DND-41 (cell line): ENCODE measurements at regions not wholly inside any gene's neighbourhood (a gene's known extent, or its start where the extent isn't known, plus 50 kb on each side); places are given as distances from the start of the nearest gene placed in this dataset.
"Not testable (repeated sequence)": the region's sequence is repeated elsewhere in the genome, so short reads cannot be mapped to it uniquely, and the experiment has no call there.

Experiments used
- ATAC-seq: fragments of 200-7000 bp; cut with Tn5 transposase; 3 replicates; pipeline ENCODE4 v1.9.1; 2021; ENCODE audit warnings: low read depth; ENCODE audit not compliant: insufficient read depth
- DNase-seq: peaks from one replicate; pipeline ENCODE4 v3.0.0-alpha.2; 2020
- H2AFZ ChIP-seq: 2 replicates; pipeline ENCODE4 v1.6.0; 2012; ENCODE audit warnings: low read depth, low read length
- H3K27ac ChIP-seq: 2 replicates; pipeline ENCODE4 v1.5.1; 2012; ENCODE audit warnings: low read length, inconsistent platforms
- H3K27me3 ChIP-seq: fragments of 200-600 bp; sonication (generic); 2 replicates; pipeline ENCODE4 v1.6.0; 2012; ENCODE audit warnings: low read length, mild to moderate bottlenecking, inconsistent platforms; ENCODE audit not compliant: insufficient read depth, poor library complexity
- H3K36me3 ChIP-seq: 2 replicates; pipeline ENCODE4 v1.5.1; 2012; ENCODE audit warnings: low read length, inconsistent platforms; ENCODE audit not compliant: insufficient read depth
- H3K4me1 ChIP-seq: 2 replicates; pipeline ENCODE4 v1.5.1; 2012; ENCODE audit warnings: mild to moderate bottlenecking, low read length; ENCODE audit not compliant: insufficient read depth
- H3K4me2 ChIP-seq: 2 replicates; pipeline ENCODE4 v1.6.0; 2012; ENCODE audit warnings: mild to moderate bottlenecking, moderate library complexity, low read length, inconsistent platforms; ENCODE audit not compliant: insufficient read depth
- H3K4me3 ChIP-seq, 2 experiments: fragments of 200-600 bp in 1 of 2; shearing (Covaris generic) in 1 of 2; 2 replicates each; pipeline ENCODE4 v1.5.1; 2012 to 2016; ENCODE audit warnings: inconsistent platforms in 2 of 2, low read length in 2 of 2, mild to moderate bottlenecking in 2 of 2, low read depth in 1 of 2, moderate library complexity in 1 of 2
- H3K79me2 ChIP-seq: 2 replicates; pipeline ENCODE4 v1.6.0; 2012; ENCODE audit warnings: low read length, inconsistent platforms; ENCODE audit not compliant: insufficient read depth
- H3K9ac ChIP-seq: 2 replicates; pipeline ENCODE4 v1.6.0; 2012; ENCODE audit warnings: low read depth, mild to moderate bottlenecking, inconsistent platforms, low read length, moderate library complexity
- H3K9me3 ChIP-seq: 2 replicates; pipeline ENCODE4 v1.5.1; 2012; ENCODE audit warnings: low read length, moderate library complexity, mild to moderate bottlenecking, inconsistent platforms; ENCODE audit not compliant: insufficient read depth, severe bottlenecking
- H4K20me1 ChIP-seq: 2 replicates; pipeline ENCODE4 v1.6.0; 2012; ENCODE audit warnings: low read length; ENCODE audit not compliant: insufficient read depth
- CTCF ChIP-seq: IDR thresholded peaks from 2 replicates; pipeline ENCODE4 v1.5.1; 2012; ENCODE audit warnings: borderline replicate concordance, low read length, moderate library complexity, mild to moderate bottlenecking; ENCODE audit not compliant: poor library complexity, severe bottlenecking; ENCODE audit errors: extremely low read depth
- EZH2 ChIP-seq: IDR thresholded peaks from 3 replicates; pipeline ENCODE4 v1.6.1; 2012; ENCODE audit warnings: borderline replicate concordance, low read depth, mild to moderate bottlenecking, moderate library complexity, low read length, inconsistent platforms; ENCODE audit not compliant: severe bottlenecking

GRCh38 chr6:14597090-14597489 is 479.5 kb downstream of the CD83 start:
- ATAC-seq (no peak), DNase-seq (no peak)
- Histone ChIP-seq H3K36me3 (no peaks in the 10 kb centered on the region), H3K4me2 (no peak overlapping the region), H3K9me3 (peaks cover 3% of the 10 kb centered on the region), H3K27me3 (no peaks in the 10 kb centered on the region), H3K4me3 (no peak overlapping the region), H3K9ac (no peak overlapping the region), H2AFZ (no peak overlapping the region), H4K20me1 (no peaks in the 10 kb centered on the region), H3K4me1 (no peaks in the 10 kb centered on the region), H3K79me2 (no peaks in the 10 kb centered on the region), H3K27ac (no peak overlapping the region)
- TF ChIP-seq CTCF, result no peak

- DNase-seq (no peak), ATAC-seq (no peak)
- Histone ChIP-seq H4K20me1 (no peaks in the 10 kb centered on the region), H2AFZ (no peak overlapping the region; the same call in 1 of the 2 replicates), H3K9ac (no peak overlapping the region), H3K4me1 (no peaks in the 10 kb centered on the region), H3K36me3 (no peaks in the 10 kb centered on the region), H3K4me2 (no peak overlapping the region), H3K79me2 (no peaks in the 10 kb centered on the region), H3K27ac (no peak overlapping the region), H3K9me3 (peaks cover 3% of the 10 kb centered on the region), H3K27me3 (no peaks in the 10 kb centered on the region), H3K4me3 (no peak overlapping the region)
- TF ChIP-seq CTCF, result no peak
- no peak for TF ChIP-seq EZH2
These were observed 480.7 kb downstream of the CD83 start for GRCh38 chr6:14598017-14598864.

- not testable (repeated sequence) for DNase-seq, H3K9ac ChIP-seq, H3K4me3 ChIP-seq, H3K9me3 ChIP-seq, H4K20me1 ChIP-seq, H3K4me1 ChIP-seq, H3K4me2 ChIP-seq, H3K27ac ChIP-seq, H3K79me2 ChIP-seq, ATAC-seq, H3K27me3 ChIP-seq, H3K36me3 ChIP-seq, H2AFZ ChIP-seq
These were observed 482.7 kb downstream of the CD83 start for GRCh38 chr6:14600306-14600705.

- Histone ChIP-seq H3K27ac (no peak overlapping the region), H4K20me1 (no peaks in the 10 kb centered on the region), H3K27me3 (no peaks in the 10 kb centered on the region), H3K4me2 (no peak overlapping the region), H3K36me3 (no peaks in the 10 kb centered on the region), H2AFZ (no peak overlapping the region), H3K4me3 (no peak overlapping the region), H3K79me2 (no peaks in the 10 kb centered on the region), H3K9me3 (no peaks in the 10 kb centered on the region), H3K4me1 (no peaks in the 10 kb centered on the region), H3K9ac (no peak overlapping the region)
- DNase-seq (no peak), ATAC-seq (no peak)
- TF ChIP-seq CTCF (no peak), EZH2 (no peak)
These were observed 483.9 kb downstream of the CD83 start for GRCh38 chr6:14601490-14601889.
